A549 (cell line): ENCODE measurements at regions not wholly inside any gene's neighbourhood (a gene's known extent, or its start where the extent isn't known, plus 50 kb on each side); places are given as distances from the start of the nearest gene placed in this dataset.

Source experiments
- EP300 ChIP-seq, 2 experiments: fragments of >200 bp; sonication (Bioruptor Twin); formaldehyde crosslinking; IDR thresholded peaks; 2 replicates in 1 of 2; 3 replicates in 1 of 2; pipeline ENCODE4 v1.6.1; 2016 to 2017
- JUNB ChIP-seq: fragments of >200 bp; sonication (Bioruptor Twin); formaldehyde crosslinking; IDR thresholded peaks from 2 replicates; pipeline ENCODE4 v1.6.1; 2016
- MAX ChIP-seq: IDR thresholded peaks from 2 replicates; pipeline ENCODE4 v1.6.1; 2012
- POLR2A ChIP-seq: IDR thresholded peaks from 2 replicates; pipeline ENCODE4 v1.6.1; 2012; ENCODE audit warnings: mild to moderate bottlenecking, low read length
- RCOR1 ChIP-seq: fragments of 150-350 bp; IDR thresholded peaks from 2 replicates; pipeline ENCODE4 v1.6.1; 2014; ENCODE audit warnings: antibody characterized with exemption, low read length, low read depth
- REST ChIP-seq: fragments of 200-600 bp; sonication (generic); IDR thresholded peaks from 2 replicates; pipeline ENCODE4 v1.6.1; 2016; ENCODE audit warnings: antibody characterized with exemption, mild to moderate bottlenecking, moderate library complexity
- TF ChIP-seq, protein P1 (sequence below): fragments of >200 bp; sonication (Bioruptor Twin); formaldehyde crosslinking; IDR thresholded peaks from 3 replicates; pipeline ENCODE4 v1.5.1; 2016

DNA sequence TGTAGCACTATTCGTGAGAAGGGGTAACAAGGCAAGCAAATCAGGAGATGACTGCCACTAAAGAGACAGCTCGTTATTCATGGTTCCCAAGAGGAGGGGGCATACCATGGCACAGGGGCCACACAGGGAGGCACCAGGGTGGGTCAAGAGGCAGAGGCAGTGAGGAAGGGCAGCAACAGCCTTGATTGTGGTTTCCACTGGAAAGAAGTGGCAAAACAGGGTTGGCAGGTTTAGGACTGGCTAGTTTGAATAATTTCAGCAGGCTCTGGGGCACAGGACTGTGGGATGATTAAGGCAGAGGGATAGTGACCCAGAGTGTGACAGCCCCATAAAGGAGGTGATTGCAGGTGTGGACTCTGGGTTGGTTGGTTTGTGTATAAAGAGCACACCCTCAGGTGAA lies 188.9 kb downstream of the CBLN1 start:
- TF ChIP-seq EP300 (IDR thresholded peaks at IDR 0.05) (no peak), MAX (no peak), RCOR1 (no peak), REST (no peak), JUNB (no peak), POLR2A (no peak)
- TF ChIP-seq, protein P1, sequence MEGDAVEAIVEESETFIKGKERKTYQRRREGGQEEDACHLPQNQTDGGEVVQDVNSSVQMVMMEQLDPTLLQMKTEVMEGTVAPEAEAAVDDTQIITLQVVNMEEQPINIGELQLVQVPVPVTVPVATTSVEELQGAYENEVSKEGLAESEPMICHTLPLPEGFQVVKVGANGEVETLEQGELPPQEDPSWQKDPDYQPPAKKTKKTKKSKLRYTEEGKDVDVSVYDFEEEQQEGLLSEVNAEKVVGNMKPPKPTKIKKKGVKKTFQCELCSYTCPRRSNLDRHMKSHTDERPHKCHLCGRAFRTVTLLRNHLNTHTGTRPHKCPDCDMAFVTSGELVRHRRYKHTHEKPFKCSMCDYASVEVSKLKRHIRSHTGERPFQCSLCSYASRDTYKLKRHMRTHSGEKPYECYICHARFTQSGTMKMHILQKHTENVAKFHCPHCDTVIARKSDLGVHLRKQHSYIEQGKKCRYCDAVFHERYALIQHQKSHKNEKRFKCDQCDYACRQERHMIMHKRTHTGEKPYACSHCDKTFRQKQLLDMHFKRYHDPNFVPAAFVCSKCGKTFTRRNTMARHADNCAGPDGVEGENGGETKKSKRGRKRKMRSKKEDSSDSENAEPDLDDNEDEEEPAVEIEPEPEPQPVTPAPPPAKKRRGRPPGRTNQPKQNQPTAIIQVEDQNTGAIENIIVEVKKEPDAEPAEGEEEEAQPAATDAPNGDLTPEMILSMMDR = no peak
